SH-SY5Y (cell line): ENCODE measurements at regions not wholly inside any gene's neighbourhood (a gene's known extent, or its start where the extent isn't known, plus 50 kb on each side); places are given as distances from the start of the nearest gene placed in this dataset.

Experiments used
- GATA2 ChIP-seq: IDR thresholded peaks from 2 replicates; pipeline ENCODE4 v1.6.1; 2011; ENCODE audit warnings: mild to moderate bottlenecking, low read depth, low read length
- GATA3 ChIP-seq: IDR thresholded peaks from 2 replicates; pipeline ENCODE4 v1.6.1; 2011; ENCODE audit warnings: low read depth, mild to moderate bottlenecking, low read length, moderate library complexity

- TF ChIP-seq GATA3 (no peak), GATA2 (no peak)
Observed at GRCh38 chr5:61277781-61278180, 54.3 kb upstream of the ZSWIM6 start.
